GM12878 (cell line): ENCODE measurements at regions not wholly inside any gene's neighbourhood (a gene's known extent, or its start where the extent isn't known, plus 50 kb on each side); places are given as distances from the start of the nearest gene placed in this dataset.

ENCODE experiments used
- CEBPB ChIP-seq, 2 experiments: fragments of 150-350 bp in 1 of 2; IDR thresholded peaks; 2 replicates each; pipeline ENCODE4 v1.6.1; 2012 to 2014; ENCODE audit warnings: low read depth in 2 of 2, low read length in 2 of 2, borderline replicate concordance in 1 of 2, inconsistent platforms in 1 of 2
- EP300 ChIP-seq, 2 experiments: fragments of 150-350 bp in 1 of 2; IDR thresholded peaks; 2 replicates each; pipeline ENCODE4 v1.6.1; 2011 to 2012; ENCODE audit warnings: low read depth in 2 of 2, low read length in 2 of 2, borderline replicate concordance in 1 of 2, improper control_type of control experiment in 1 of 2, inconsistent platforms in 1 of 2; ENCODE audit not compliant: control insufficient read depth in 1 of 2
- FOXM1 ChIP-seq: IDR thresholded peaks from 2 replicates; pipeline ENCODE4 v1.6.1; 2012; ENCODE audit warnings: low read depth, mild to moderate bottlenecking, inconsistent platforms, low read length, moderate library complexity
- HDAC2 ChIP-seq: fragments of 200-600 bp; sonication (generic); IDR thresholded peaks from 2 replicates; pipeline ENCODE4 v1.6.1; 2017
- JUNB ChIP-seq: IDR thresholded peaks from 2 replicates; pipeline ENCODE4 v1.6.1; 2016; ENCODE audit warnings: antibody characterized with exemption, mild to moderate bottlenecking
- MYC ChIP-seq: IDR thresholded peaks from 2 replicates; pipeline ENCODE4 v1.6.1; 2011; ENCODE audit warnings: mild to moderate bottlenecking, low read length, moderate library complexity, inconsistent platforms; ENCODE audit not compliant: insufficient read depth, insufficient replicate concordance, insufficient read length, severe bottlenecking
- NBN ChIP-seq: fragments of 450-650 bp; IDR thresholded peaks from 2 replicates; pipeline ENCODE4 v1.6.1; 2016
- PAX8 ChIP-seq: fragments of 450-650 bp; IDR thresholded peaks from 2 replicates; pipeline ENCODE4 v1.6.1; 2017; ENCODE audit warnings: mild to moderate bottlenecking, moderate library complexity
- POLR2A ChIP-seq: IDR thresholded peaks from 2 replicates; pipeline ENCODE4 v1.6.1; 2011; ENCODE audit warnings: low read depth, mild to moderate bottlenecking, low read length
- SIN3A ChIP-seq: IDR thresholded peaks from 2 replicates; pipeline ENCODE4 v1.6.1; 2012; ENCODE audit warnings: low read depth, low read length, improper control_type of control experiment
- ZNF207 ChIP-seq: fragments of 450-650 bp; IDR thresholded peaks from 2 replicates; pipeline ENCODE4 v1.6.1; 2014; ENCODE audit warnings: antibody characterized with exemption, mild to moderate bottlenecking, borderline replicate concordance
- TF ChIP-seq, protein P1 (sequence below), 3 experiments: IDR thresholded peaks in 2 of 3; conservative IDR thresholded peaks in 1 of 3; 2 replicates each; pipeline ENCODE4 v1.5.1; 2011; ENCODE audit warnings: low read depth in 3 of 3, low read length in 3 of 3, mild to moderate bottlenecking in 3 of 3, control low read depth in 2 of 3, moderate library complexity in 2 of 3, inconsistent platforms in 1 of 3, mixed read lengths in 1 of 3; ENCODE audit not compliant: control insufficient read depth in 2 of 3, insufficient read depth in 1 of 3; ENCODE audit errors: extremely low read depth in 1 of 3
- TF ChIP-seq, protein P2 (sequence below): IDR thresholded peaks from 2 replicates; pipeline ENCODE4 v1.6.1; 2011; ENCODE audit warnings: low read depth, mild to moderate bottlenecking, low read length, moderate library complexity, borderline replicate concordance; ENCODE audit errors: extremely low read depth
- TF ChIP-seq, protein P3 (sequence below): IDR thresholded peaks from 2 replicates; pipeline ENCODE4 v1.6.1; 2012; ENCODE audit warnings: mild to moderate bottlenecking, low read depth, low read length

DNA sequence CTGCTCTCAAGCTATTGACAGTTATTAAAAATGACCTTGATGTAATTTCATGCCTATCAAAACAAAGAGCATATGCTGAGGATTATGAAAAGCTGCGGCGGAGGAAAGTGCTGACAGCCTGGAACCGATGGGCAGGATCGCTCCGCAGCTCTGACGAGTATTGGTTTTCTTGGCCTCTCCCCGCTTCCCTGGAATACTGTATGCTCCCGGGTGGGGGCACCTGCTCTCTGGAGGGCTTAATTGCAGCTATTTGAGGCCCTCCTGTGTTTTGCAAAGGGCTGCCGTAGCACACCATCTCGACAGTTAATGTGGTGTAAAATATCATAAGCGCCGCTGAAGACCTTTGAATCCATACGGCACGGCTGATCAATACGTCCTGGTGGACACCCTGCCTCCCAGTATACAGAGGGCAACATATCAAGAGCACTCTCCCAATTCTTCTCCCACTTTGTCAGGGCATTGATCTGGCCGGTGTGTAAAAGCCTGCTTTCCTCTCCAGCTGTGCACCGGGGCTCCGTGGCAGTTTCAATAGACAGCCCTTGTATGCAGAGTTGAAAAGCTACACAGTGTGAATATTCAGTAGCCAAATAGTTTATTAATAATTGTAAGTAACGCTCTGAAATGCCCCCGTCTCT lies 662.4 kb downstream of the GALR1 start:
- TF ChIP-seq SIN3A (no peak), POLR2A (no peak), FOXM1 (no peak), JUNB (no peak), EP300 (IDR thresholded peaks at IDR 0.05; ENCODE audit: borderline replicate concordance in 1 of 2, control insufficient read depth in 1 of 2, low read depth in 2 of 2, low read length in 2 of 2) (no peak), MYC (no peak), NBN (no peak), HDAC2 (no peak), PAX8 (no peak), ZNF207 (no peak), CEBPB (IDR thresholded peaks at IDR 0.05; ENCODE audit: borderline replicate concordance in 1 of 2, low read depth in 2 of 2, low read length in 2 of 2) (no peak)
- TF ChIP-seq, protein P1, sequence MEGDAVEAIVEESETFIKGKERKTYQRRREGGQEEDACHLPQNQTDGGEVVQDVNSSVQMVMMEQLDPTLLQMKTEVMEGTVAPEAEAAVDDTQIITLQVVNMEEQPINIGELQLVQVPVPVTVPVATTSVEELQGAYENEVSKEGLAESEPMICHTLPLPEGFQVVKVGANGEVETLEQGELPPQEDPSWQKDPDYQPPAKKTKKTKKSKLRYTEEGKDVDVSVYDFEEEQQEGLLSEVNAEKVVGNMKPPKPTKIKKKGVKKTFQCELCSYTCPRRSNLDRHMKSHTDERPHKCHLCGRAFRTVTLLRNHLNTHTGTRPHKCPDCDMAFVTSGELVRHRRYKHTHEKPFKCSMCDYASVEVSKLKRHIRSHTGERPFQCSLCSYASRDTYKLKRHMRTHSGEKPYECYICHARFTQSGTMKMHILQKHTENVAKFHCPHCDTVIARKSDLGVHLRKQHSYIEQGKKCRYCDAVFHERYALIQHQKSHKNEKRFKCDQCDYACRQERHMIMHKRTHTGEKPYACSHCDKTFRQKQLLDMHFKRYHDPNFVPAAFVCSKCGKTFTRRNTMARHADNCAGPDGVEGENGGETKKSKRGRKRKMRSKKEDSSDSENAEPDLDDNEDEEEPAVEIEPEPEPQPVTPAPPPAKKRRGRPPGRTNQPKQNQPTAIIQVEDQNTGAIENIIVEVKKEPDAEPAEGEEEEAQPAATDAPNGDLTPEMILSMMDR (IDR thresholded peaks at IDR 0.05 in 2 of 3, conservative IDR thresholded peaks at IDR 0.05 in 1 of 3; ENCODE audit: control insufficient read depth in 2 of 3, extremely low read depth in 1 of 3, insufficient read depth in 1 of 3, low read depth in 3 of 3, low read length in 3 of 3) = no peak
- TF ChIP-seq, protein P2, sequence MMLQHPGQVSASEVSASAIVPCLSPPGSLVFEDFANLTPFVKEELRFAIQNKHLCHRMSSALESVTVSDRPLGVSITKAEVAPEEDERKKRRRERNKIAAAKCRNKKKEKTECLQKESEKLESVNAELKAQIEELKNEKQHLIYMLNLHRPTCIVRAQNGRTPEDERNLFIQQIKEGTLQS = no peak
- TF ChIP-seq, protein P3, sequence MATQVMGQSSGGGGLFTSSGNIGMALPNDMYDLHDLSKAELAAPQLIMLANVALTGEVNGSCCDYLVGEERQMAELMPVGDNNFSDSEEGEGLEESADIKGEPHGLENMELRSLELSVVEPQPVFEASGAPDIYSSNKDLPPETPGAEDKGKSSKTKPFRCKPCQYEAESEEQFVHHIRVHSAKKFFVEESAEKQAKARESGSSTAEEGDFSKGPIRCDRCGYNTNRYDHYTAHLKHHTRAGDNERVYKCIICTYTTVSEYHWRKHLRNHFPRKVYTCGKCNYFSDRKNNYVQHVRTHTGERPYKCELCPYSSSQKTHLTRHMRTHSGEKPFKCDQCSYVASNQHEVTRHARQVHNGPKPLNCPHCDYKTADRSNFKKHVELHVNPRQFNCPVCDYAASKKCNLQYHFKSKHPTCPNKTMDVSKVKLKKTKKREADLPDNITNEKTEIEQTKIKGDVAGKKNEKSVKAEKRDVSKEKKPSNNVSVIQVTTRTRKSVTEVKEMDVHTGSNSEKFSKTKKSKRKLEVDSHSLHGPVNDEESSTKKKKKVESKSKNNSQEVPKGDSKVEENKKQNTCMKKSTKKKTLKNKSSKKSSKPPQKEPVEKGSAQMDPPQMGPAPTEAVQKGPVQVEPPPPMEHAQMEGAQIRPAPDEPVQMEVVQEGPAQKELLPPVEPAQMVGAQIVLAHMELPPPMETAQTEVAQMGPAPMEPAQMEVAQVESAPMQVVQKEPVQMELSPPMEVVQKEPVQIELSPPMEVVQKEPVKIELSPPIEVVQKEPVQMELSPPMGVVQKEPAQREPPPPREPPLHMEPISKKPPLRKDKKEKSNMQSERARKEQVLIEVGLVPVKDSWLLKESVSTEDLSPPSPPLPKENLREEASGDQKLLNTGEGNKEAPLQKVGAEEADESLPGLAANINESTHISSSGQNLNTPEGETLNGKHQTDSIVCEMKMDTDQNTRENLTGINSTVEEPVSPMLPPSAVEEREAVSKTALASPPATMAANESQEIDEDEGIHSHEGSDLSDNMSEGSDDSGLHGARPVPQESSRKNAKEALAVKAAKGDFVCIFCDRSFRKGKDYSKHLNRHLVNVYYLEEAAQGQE = no peak
